Osteoblast (primary cell): ENCODE measurements at regions not wholly inside any gene's neighbourhood (a gene's known extent, or its start where the extent isn't known, plus 50 kb on each side); places are given as distances from the start of the nearest gene placed in this dataset.

ENCODE experiments used
- DNase-seq: peaks from one replicate; pipeline ENCODE4 v3.0.0; 2011; ENCODE audit warnings: low spot score, mixed read lengths; ENCODE audit not compliant: insufficient read length; ENCODE audit errors: missing footprints
- H2AFZ ChIP-seq: 2 replicates; pipeline ENCODE4 v1.6.0; 2011; ENCODE audit warnings: mild to moderate bottlenecking, low read length
- H3K27ac ChIP-seq: 2 replicates; pipeline ENCODE4 v1.5.1; 2011; ENCODE audit warnings: mild to moderate bottlenecking, low read depth, low read length, moderate library complexity
- H3K27me3 ChIP-seq: 2 replicates; pipeline ENCODE4 v1.6.0; 2012; ENCODE audit warnings: mild to moderate bottlenecking, control low read depth, inconsistent platforms, low read length, moderate library complexity; ENCODE audit not compliant: insufficient read depth
- H3K36me3 ChIP-seq: 2 replicates; pipeline ENCODE4 v1.5.1; 2011; ENCODE audit warnings: mild to moderate bottlenecking, low read length, control low read depth, moderate library complexity; ENCODE audit not compliant: insufficient read depth
- H3K4me1 ChIP-seq: 2 replicates; pipeline ENCODE4 v1.5.1; 2011; ENCODE audit warnings: mild to moderate bottlenecking, low read length, control low read depth, moderate library complexity; ENCODE audit not compliant: insufficient read depth
- H3K4me2 ChIP-seq: 2 replicates; pipeline ENCODE4 v1.6.0; 2011; ENCODE audit warnings: mild to moderate bottlenecking, low read length; ENCODE audit not compliant: insufficient read depth
- H3K4me3 ChIP-seq: fragments of 200-600 bp; sonication (generic); 3 replicates; pipeline ENCODE4 v1.5.1; 2012; ENCODE audit warnings: mild to moderate bottlenecking, low read length, inconsistent platforms; ENCODE audit not compliant: insufficient read depth
- H3K79me2 ChIP-seq: 2 replicates; pipeline ENCODE4 v1.6.0; 2012; ENCODE audit warnings: mild to moderate bottlenecking, low read length, control low read depth, inconsistent platforms; ENCODE audit not compliant: insufficient read depth
- H3K9me3 ChIP-seq: 2 replicates; pipeline ENCODE4 v1.5.1; 2011; ENCODE audit warnings: low read depth, low read length, control low read depth
- H4K20me1 ChIP-seq: 2 replicates; pipeline ENCODE4 v1.6.0; 2012; ENCODE audit warnings: mild to moderate bottlenecking, low read length, control low read depth; ENCODE audit not compliant: insufficient read depth
- TF ChIP-seq, protein P1 (sequence below): IDR thresholded peaks from 2 replicates; pipeline ENCODE4 v1.5.1; 2011; ENCODE audit warnings: mild to moderate bottlenecking, low read depth, low read length, moderate library complexity; ENCODE audit errors: extremely low read depth

DNA sequence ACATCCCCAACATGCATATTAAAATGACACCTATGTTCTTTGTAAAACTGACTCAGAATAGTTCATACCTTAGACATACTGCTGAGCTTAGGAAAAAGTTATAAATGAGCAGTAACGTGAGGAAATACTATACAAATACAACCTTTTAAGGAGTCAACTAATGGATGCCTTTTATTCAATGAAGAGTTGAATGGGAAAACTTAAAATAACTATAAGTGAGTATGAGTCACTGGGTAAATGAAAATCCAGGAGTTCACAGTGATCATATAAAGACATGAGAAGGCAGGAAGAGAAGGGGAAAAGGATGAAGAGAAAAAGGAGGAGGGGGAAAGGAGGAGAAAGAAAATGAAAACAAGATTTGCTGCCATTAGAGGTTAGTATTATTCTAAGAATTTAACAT, 157.8 kb upstream of the PCDH15 start:
- no peak overlapping the region for H3K4me3 ChIP-seq
- TF ChIP-seq, protein P1, sequence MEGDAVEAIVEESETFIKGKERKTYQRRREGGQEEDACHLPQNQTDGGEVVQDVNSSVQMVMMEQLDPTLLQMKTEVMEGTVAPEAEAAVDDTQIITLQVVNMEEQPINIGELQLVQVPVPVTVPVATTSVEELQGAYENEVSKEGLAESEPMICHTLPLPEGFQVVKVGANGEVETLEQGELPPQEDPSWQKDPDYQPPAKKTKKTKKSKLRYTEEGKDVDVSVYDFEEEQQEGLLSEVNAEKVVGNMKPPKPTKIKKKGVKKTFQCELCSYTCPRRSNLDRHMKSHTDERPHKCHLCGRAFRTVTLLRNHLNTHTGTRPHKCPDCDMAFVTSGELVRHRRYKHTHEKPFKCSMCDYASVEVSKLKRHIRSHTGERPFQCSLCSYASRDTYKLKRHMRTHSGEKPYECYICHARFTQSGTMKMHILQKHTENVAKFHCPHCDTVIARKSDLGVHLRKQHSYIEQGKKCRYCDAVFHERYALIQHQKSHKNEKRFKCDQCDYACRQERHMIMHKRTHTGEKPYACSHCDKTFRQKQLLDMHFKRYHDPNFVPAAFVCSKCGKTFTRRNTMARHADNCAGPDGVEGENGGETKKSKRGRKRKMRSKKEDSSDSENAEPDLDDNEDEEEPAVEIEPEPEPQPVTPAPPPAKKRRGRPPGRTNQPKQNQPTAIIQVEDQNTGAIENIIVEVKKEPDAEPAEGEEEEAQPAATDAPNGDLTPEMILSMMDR: no peak
- H3K27ac ChIP-seq: no peak overlapping the region
- no peak overlapping the region for H3K4me2 ChIP-seq
- H3K36me3 ChIP-seq: no peaks in the 10 kb centered on the region
- no peaks in the 10 kb centered on the region for H3K79me2 ChIP-seq
- no peaks in the 10 kb centered on the region for H3K27me3 ChIP-seq
- H2AFZ ChIP-seq: no peak overlapping the region
- no peak for DNase-seq
- no peaks in the 10 kb centered on the region for H3K9me3 ChIP-seq
- H3K4me1 ChIP-seq: no peaks in the 10 kb centered on the region
- H4K20me1 ChIP-seq: no peaks in the 10 kb centered on the region

DNA sequence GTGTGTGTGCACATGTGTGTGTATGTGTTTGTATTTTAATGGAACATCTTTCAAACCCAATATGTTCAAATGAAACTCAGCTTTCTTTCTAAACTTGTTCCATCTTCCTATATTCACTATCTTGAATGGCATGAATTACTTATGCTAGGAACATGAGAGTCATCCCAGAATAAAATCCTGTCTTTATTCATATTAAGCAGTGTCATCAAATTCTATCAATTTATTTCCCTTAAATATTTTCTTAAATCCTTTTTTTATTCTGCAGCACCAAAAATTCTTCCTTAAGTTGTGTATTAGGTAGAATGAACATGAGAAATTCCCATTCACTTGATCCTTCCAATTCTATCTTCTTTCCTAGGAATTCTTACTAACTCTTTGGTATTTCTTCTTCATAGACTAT, 146.6 kb upstream of the PCDH15 start:
- H3K36me3 ChIP-seq: no peaks in the 10 kb centered on the region
- no peak overlapping the region for H3K4me2 ChIP-seq
- no peak overlapping the region for H3K27ac ChIP-seq
- DNase-seq: no peak
- H2AFZ ChIP-seq: no peak overlapping the region
- no peaks in the 10 kb centered on the region for H3K27me3 ChIP-seq
- no peaks in the 10 kb centered on the region for H3K9me3 ChIP-seq
- no peaks in the 10 kb centered on the region for H4K20me1 ChIP-seq
- no peaks in the 10 kb centered on the region for H3K79me2 ChIP-seq
- TF ChIP-seq, protein P1: no peak
- no peaks in the 10 kb centered on the region for H3K4me1 ChIP-seq
- no peak overlapping the region for H3K4me3 ChIP-seq

DNA sequence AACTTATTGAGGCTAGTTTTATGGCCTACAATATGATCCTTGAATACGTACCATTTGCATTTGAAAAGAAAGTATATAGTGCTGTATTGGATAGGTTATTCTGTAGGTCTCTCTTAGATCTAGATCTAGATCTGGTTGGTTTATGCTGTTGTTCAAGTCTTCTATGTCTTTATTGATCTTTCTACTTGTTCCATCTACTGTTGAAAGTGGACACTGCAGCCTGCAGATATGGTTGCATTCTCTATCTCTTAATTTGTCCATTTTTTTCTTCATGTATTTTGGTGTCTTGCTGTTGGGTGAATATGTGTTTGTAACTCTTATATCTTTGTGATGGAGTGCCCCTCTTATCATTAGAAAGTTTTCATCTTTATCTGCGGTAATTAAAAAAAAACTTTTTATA, 139.4 kb upstream of the PCDH15 start:
- no peaks in the 10 kb centered on the region for H3K9me3 ChIP-seq
- no peak overlapping the region for H3K4me3 ChIP-seq
- no peak overlapping the region for H3K27ac ChIP-seq
- H3K4me1 ChIP-seq: no peaks in the 10 kb centered on the region
- no peak overlapping the region for H2AFZ ChIP-seq
- H3K36me3 ChIP-seq: no peaks in the 10 kb centered on the region
- TF ChIP-seq, protein P1: no peak
- H3K27me3 ChIP-seq: no peaks in the 10 kb centered on the region
- H4K20me1 ChIP-seq: no peaks in the 10 kb centered on the region
- H3K4me2 ChIP-seq: no peak overlapping the region
- no peaks in the 10 kb centered on the region for H3K79me2 ChIP-seq
- DNase-seq: no peak

DNA sequence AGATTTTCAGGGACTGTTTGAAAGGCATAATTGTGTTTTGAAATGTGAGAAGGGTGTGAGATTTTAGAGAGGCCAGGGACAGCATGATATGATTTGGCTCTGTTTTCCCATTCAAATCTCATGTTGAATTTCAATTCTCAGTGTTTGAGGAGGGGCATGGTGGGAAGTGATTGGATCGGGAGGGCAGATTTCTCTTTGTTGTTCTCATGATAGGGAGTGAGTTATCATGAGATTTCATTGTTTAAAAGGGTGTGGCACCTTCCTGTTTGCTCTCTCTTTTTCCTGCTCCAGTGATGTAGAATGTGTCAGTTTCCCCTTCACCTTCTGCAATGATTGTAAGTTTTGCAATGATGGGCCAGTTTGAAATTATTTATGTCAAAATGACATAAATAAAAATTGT, 113.0 kb upstream of the PCDH15 start:
- no peaks in the 10 kb centered on the region for H3K27me3 ChIP-seq
- TF ChIP-seq, protein P1: no peak
- DNase-seq: no peak
- no peaks in the 10 kb centered on the region for H3K79me2 ChIP-seq
- H3K4me3 ChIP-seq: no peak overlapping the region
- H3K27ac ChIP-seq: no peak overlapping the region
- no peak overlapping the region for H3K4me2 ChIP-seq
- H3K4me1 ChIP-seq: no peaks in the 10 kb centered on the region
- no peaks in the 10 kb centered on the region for H3K36me3 ChIP-seq
- H2AFZ ChIP-seq: no peak overlapping the region
- H4K20me1 ChIP-seq: no peaks in the 10 kb centered on the region
- H3K9me3 ChIP-seq: no peaks in the 10 kb centered on the region
